Stimulated activated naive CD4-positive, alpha-beta T cell (primary cell): ENCODE measurements at regions not wholly inside any gene's neighbourhood (a gene's known extent, or its start where the extent isn't known, plus 50 kb on each side); places are given as distances from the start of the nearest gene placed in this dataset.

Source experiments
- DNase-seq, 6 experiments: peaks; one replicate each; lab custom pipeline; 2025; lab: John Stamatoyannopoulos, UW

GRCh38 chr9:22286661-22287060 lies 160.0 kb upstream of the DMRTA1 start:
- DNase-seq, result no peak

GRCh38 chr9:22288661-22289060 lies 158.0 kb upstream of the DMRTA1 start:
- no peak for DNase-seq

- DNase-seq, result no peak
Observed at GRCh38 chr9:22307013-22307711, 139.5 kb upstream of the DMRTA1 start.

- DNase-seq, result no peak
Observed at GRCh38 chr9:22308177-22308576, 138.4 kb upstream of the DMRTA1 start.

DNA sequence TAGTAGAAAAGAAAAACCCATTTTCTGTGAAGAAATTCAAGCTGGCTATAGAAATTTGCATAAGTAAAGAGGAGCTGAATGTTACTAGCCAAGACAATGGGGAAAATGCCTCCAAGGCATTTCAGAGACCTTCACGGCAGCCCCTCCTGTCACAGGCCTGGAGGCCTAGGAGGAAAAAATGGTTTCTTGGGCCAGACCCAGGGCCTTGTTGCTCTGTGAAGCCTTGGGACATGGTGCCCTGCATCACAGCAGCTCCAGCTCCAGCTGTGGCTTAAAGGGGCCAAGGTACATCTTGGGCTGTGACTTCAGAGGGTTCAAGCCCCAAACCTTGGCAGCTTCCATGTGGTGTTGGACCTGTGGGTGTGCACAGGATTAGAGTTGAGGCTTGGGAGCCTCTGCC lies 130.0 kb upstream of the DMRTA1 start:
- DNase-seq, result no peak

GRCh38 chr9:22331533-22331932 lies 115.1 kb upstream of the DMRTA1 start:
- DNase-seq, result no peak

DNA sequence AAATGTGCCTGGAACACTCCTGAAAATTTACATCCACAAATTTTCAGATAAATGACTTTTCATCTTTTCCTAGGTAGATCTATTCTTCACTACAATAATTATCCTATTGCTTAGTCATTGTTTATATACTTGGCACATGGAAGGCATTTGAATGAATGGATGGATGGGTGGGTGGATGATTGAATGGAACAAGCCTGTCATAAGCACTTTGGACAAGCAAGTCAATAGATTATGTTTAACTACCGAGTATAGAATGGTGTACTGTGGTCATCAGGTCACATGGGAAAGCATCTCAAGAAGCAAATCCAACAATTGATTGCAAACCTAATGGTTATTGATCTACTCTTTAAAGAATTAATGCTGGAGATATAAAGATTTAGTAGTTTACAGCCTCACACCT lies 114.4 kb upstream of the DMRTA1 start:
- DNase-seq, result no peak

DNA sequence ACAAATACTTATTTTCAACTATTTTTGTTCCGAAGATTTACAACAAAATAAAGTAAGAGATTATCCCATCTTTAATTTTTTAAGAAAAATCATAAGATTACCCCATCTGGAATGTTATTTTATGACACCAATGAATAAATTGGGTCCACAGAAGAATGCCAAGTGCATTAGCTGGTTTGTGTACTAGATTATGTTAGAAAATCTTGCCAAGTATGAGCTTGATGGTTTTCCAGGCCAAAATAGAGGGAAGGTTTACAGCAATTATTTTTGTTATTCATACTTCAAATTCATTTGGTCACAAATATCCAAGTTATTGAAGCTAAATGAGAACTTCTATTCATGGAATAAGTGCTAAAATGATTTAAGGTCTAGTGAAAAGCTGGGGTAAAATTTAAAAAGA lies 109.4 kb upstream of the DMRTA1 start:
- no peak for DNase-seq

DNA sequence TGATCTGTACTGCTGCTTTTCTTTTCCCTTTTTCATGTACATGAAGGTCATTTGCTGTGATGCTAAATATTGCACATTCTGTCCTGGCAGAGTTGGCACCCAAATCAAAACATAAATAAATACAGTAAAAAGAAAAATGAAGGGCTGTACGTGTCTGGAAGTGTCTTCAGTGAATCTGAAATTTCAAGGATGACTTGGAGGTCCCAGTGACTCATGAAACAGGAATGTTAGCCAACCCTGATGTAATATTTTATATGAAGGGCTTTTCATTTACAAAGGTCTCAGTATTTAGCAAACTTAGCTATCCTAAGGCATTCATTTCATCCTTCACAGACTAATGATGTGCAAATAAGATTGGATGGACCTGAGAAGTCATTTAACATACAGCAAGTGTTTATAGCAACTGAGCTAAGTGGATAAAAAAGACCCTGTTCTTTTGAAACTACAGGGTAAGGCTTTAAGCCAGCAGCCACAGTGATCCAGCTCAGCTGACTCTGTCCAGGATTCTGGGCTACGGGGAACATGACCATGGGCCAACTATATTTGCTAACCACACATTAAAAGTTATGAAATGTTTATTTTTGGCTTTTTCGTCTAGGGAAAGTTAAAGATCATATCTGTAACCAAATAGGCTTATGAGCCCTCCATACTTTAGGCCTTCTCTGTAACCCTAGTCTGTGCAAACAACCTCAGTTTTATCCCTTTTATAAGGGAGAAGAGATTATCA lies 104.0 kb upstream of the DMRTA1 start:
- DNase-seq, result no peak

DNA sequence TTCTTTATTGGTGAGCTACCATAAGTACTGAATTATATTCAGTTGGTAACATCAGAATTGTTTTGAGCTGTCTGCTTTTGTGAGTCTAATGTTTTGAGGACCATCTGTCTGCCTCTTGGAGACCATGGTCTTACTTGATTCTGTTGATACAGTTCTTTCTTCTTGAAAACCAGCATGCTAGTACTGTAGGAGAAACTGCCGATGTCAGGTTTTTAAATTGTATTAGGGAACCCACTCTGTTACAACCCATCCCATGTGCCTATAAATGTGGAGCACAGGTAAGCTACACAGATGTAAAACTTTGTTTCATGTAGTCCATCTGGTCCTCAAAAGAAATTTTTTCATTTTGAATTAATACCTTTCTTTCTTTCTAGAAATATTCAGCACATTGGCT lies 103.4 kb upstream of the DMRTA1 start:
- DNase-seq, result no peak

- no peak for DNase-seq
Observed at GRCh38 chr9:22354699-22355384, 91.8 kb upstream of the DMRTA1 start.

DNA sequence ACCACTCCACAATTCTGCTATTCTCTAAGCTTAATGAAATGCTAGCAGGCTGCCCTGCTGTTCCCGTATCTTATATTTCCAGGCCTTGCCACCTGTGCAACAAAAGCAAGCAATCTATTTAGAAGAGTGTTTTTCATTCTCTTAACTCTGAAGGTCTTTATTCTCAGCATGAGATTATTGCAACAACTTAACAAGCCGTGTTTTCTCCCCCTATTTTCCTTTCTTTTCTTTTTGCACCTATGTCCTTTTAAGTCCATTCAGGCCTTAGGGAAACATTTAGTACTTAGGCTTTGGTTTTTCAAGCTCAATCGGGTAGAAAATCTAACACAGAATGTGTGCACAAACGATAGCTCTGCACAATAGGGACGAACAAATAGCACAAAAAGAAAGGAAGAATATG lies 89.6 kb upstream of the DMRTA1 start:
- no peak for DNase-seq

GRCh38 chr9:22363421-22363887 lies 83.2 kb upstream of the DMRTA1 start:
- no peak for DNase-seq

- DNase-seq, result no peak
Observed at GRCh38 chr9:22373636-22374035, 73.0 kb upstream of the DMRTA1 start.

DNA sequence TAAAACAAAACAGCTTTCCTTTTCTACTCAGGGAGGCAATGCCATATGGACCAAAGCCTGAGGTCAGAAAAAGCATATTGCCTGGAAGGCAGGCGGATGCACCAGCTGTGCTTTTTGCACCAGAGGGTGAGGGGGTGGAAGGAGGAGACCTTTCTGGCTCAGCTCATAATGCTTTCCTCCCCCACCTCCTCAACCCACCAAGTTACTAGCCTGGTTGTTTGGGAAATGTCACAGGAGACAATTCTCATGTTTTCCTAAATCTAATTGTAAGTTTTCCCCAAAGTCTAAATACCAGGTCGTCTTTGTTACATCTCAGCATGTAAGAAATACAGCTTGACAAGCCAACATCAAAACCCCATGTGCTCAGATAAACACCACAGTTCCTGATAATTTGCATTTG lies 72.6 kb upstream of the DMRTA1 start:
- no peak for DNase-seq

DNA sequence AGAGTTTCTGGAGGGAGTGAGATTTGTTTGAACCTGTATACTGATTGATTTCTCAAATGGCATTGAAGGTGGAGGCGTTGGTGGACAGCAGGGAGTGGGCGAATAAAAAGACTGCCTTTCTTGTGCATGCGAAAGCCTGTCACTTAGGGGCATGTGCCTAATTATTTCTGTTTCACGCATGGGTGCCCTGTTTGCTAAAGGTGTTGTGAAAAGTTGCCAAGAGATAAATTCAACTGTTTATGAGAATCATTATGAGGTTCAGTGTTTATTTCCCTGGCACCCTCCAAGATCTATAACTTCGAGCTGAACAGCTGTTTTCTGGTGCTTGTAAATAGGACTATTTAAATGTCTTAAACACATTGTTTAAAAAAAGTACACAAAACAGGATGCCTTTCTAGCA lies 67.4 kb upstream of the DMRTA1 start:
- DNase-seq, result no peak

DNA sequence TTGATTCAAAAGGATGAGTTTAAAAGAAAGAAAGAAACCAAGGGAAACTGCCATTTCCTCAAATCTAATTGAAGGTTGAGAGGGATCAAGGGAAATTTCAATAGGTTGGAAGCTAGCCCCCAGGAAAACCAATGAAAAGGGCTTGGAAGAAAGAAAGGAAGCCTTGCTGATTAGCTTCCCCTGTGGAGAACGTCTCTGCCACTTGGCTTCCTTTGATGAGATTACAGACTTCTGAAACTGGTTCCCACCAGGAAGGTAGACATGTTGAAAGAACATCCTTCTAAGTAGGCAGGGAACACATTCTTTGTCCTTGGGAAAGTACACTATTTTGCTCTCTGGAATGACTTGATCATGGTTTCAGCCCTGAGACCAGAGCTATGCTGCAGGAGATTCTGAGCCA lies 65.5 kb upstream of the DMRTA1 start:
- DNase-seq, result no peak

GRCh38 chr9:22382331-22382730 lies 64.3 kb upstream of the DMRTA1 start:
- no peak for DNase-seq

GRCh38 chr9:22383718-22384117 lies 62.9 kb upstream of the DMRTA1 start:
- no peak for DNase-seq

DNA sequence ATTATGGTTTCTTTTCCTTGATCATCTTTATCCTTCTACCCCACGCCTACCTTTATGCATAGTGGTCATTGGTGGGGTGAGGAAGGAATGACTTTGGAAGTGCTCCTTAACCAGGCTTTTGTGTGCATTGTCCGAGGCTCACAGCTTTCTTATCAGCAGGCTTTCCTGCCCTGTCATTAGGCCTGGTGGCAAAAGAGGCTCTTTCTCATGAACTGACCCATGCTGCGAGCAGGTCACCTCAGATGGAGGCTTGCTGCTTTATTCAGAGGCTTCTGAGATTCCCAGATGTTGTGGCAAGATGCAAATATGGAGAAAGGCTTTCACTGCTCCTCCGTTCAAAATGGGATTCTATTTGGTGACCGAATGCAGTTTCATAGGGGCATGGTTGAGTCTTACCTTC lies 57.4 kb upstream of the DMRTA1 start:
- no peak for DNase-seq

DNA sequence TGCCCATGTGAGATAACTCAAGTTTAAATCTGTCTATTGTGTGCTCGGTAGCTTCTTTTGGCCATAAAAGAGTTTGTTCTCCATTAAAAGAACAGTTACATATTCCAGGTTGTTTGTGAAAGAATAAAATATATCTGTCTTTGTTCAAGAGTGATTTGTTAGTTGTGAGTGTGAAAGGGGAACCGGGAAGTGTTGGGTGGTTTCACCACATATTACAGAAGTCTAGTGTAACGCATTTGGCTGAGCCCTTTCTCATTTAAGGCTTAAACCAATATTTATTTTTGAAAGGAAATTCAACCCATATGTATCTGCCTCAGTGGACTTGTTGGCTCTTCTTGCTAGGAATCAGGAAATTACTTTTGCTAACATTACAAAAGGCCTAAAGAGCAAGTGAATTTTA lies 54.1 kb upstream of the DMRTA1 start:
- no peak for DNase-seq

DNA sequence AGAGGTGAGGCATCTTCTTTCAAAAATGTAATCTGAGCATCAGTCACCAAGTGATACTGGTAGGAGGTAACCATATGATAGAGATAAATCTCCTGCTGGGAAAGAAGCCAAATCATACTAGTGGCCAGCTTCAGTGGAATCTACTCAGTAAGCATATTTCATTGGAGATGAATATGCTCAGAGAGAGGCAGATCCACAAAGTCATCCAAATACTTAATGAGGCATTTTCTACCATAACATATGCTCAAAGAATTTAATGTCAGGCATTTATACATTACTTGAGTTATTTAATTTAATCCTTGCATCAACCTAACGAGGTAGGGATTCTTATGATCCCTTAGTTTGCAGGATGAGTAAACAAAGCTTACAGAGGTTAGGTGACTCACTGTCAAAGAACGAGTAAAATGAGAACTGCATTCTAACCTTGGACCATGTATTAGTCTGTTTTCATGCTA lies 50.9 kb upstream of the DMRTA1 start:
- DNase-seq, result no peak
